ENCODE measurements at regions not wholly inside any gene's neighbourhood (a gene's known extent, or its start where the extent isn't known, plus 50 kb on each side); places are given as distances from the start of the nearest gene placed in this dataset.

GRCh38 chr12:24175929-24176328 is 226.5 kb upstream of the SOX5 start:
- H3K4me1 ChIP-seq (ENCODE audit: control insufficient read depth in 1 of 2, insufficient read depth in 2 of 2, low read length in 2 of 2) = no peaks in the 10 kb centered on the region
- ATAC-seq = no peak
- ChIA-PET POLR2A (no interaction called here), CTCF (no interaction called here), RAD21 (ENCODE audit: low non-redundant PET in 1 of 2, low total read pairs in 2 of 2, uncharacterized antibody in 2 of 2, unreplicated experiment in 2 of 2) (no interaction called here)
- no peaks in the 10 kb centered on the region for H3K9me2 ChIP-seq (ENCODE audit: insufficient read depth)
- no peaks in the 10 kb centered on the region for H3K36me3 ChIP-seq (ENCODE audit: control insufficient read depth in 1 of 2, insufficient read depth in 2 of 2, low read length in 2 of 2)
- no peaks in the 10 kb centered on the region for H3K79me2 ChIP-seq (ENCODE audit: insufficient read depth, low read length)
- BruUV-seq (replicated peaks) = no TSS peak
- no peaks in the 10 kb centered on the region for H3K27me3 ChIP-seq (ENCODE audit: insufficient read depth, low read length)
- TF ChIP-seq YY1 (IDR thresholded peaks at IDR 0.05; ENCODE audit: extremely low read depth, insufficient replicate concordance, low read depth, low read length) = no peak
- TF ChIP-seq, protein P1, sequence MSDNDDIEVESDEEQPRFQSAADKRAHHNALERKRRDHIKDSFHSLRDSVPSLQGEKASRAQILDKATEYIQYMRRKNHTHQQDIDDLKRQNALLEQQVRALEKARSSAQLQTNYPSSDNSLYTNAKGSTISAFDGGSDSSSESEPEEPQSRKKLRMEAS (IDR thresholded peaks at IDR 0.05) = no peak
- no peak overlapping the region for H3K27ac ChIP-seq (ENCODE audit: low read depth, low read length)
- no peak overlapping the region for H3K4me3 ChIP-seq (replicated peaks in 1 of 2; ENCODE audit: low read depth in 1 of 2, low read length in 2 of 2)
- no peak overlapping the region for H3K4me2 ChIP-seq (ENCODE audit: low read length)
- intact Hi-C loops (cut with micrococcal nuclease) = no loop called here
- peaks cover 8 to 22% of the 10 kb centered on the region in 2 experiments; a peak in 2 of 4 replicates for H3K9me3 ChIP-seq (ENCODE audit: control insufficient read depth in 1 of 2, insufficient read depth in 1 of 2, low read depth in 1 of 2, low read length in 2 of 2)
- H4K20me1 ChIP-seq (ENCODE audit: insufficient read depth) = no peaks in the 10 kb centered on the region
- H2AFZ ChIP-seq (ENCODE audit: low read depth, low read length, poor library complexity, severe bottlenecking) = no peak overlapping the region
- DNase-seq (ENCODE audit: low read depth, low spot score) = no peak
- H3K9ac ChIP-seq (ENCODE audit: low read length) = no peak overlapping the region

DNA sequence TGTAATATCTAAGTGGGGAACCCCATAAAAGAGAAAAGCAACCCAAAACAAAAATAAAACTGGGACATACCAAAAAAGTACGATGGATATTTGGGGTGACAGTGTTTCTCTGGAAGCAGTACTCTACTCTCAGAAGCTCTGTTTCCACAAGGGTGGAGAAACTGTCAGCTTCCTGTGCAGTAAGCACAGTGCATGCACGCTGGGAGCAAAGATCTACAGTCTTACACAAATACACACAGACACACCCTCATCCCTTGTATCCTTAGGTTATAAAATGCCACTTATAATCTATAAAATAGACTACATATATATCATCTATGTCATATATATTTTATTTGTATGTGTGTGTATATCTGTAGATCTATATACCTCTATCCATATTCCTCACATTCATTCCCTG is 225.8 kb upstream of the SOX5 start:
- ChIA-PET RAD21 (ENCODE audit: low non-redundant PET in 1 of 2, low total read pairs in 2 of 2, uncharacterized antibody in 2 of 2, unreplicated experiment in 2 of 2) (no interaction called here), CTCF (no interaction called here), POLR2A (no interaction called here)
- Histone ChIP-seq H3K4me1 (ENCODE audit: control insufficient read depth in 1 of 2, insufficient read depth in 2 of 2, low read length in 2 of 2) (no peaks in the 10 kb centered on the region), H3K27me3 (ENCODE audit: insufficient read depth, low read length) (no peaks in the 10 kb centered on the region), H3K36me3 (ENCODE audit: control insufficient read depth in 1 of 2, insufficient read depth in 2 of 2, low read length in 2 of 2) (no peaks in the 10 kb centered on the region), H3K27ac (ENCODE audit: low read depth, low read length) (no peak overlapping the region), H3K4me2 (ENCODE audit: low read length) (no peak overlapping the region), H3K79me2 (ENCODE audit: insufficient read depth, low read length) (no peaks in the 10 kb centered on the region), H2AFZ (ENCODE audit: low read depth, low read length, poor library complexity, severe bottlenecking) (no peak overlapping the region), H3K9ac (ENCODE audit: low read length) (no peak overlapping the region), H3K9me2 (ENCODE audit: insufficient read depth) (no peaks in the 10 kb centered on the region), H4K20me1 (ENCODE audit: insufficient read depth) (no peaks in the 10 kb centered on the region), H3K9me3 (ENCODE audit: control insufficient read depth in 1 of 2, insufficient read depth in 1 of 2, low read depth in 1 of 2, low read length in 2 of 2) (peaks cover 4 to 21% of the 10 kb centered on the region in 2 experiments; a peak in 2 of 4 replicates), H3K4me3 (replicated peaks in 1 of 2; ENCODE audit: low read depth in 1 of 2, low read length in 2 of 2) (no peak overlapping the region)
- TF ChIP-seq POLR2A (IDR thresholded peaks at IDR 0.05; ENCODE audit: borderline replicate concordance, extremely low read depth, insufficient read depth, insufficient read length) (no peak), SRF (IDR thresholded peaks at IDR 0.05; ENCODE audit: low read depth) (no peak), ZNF274 (IDR thresholded peaks at IDR 0.05; ENCODE audit: low read depth, low read length) (no peak), CBX3 (IDR thresholded peaks at IDR 0.05; ENCODE audit: low read depth) (no peak), EZH2 (IDR thresholded peaks at IDR 0.05) (no peak), EZH2phosphoT487 (IDR thresholded peaks at IDR 0.05; ENCODE audit: borderline replicate concordance) (no peak), SP1 (IDR thresholded peaks at IDR 0.05; ENCODE audit: low read depth) (no peak), ZFX (IDR thresholded peaks at IDR 0.05) (no peak), ATF3 (IDR thresholded peaks at IDR 0.05) (no peak), ZBTB33 (IDR thresholded peaks at IDR 0.05; ENCODE audit: extremely low read depth, insufficient replicate concordance, low read length) (no peak)
- TF ChIP-seq, protein P1 (IDR thresholded peaks at IDR 0.05) = no peak
- ATAC-seq (no peak), DNase-seq (ENCODE audit: low read depth, low spot score) (no peak)
- no TSS peak for BruUV-seq (replicated peaks)
- intact Hi-C loops (cut with micrococcal nuclease) = no loop called here

All from HCT116 (cell line).